ENCODE measurements at regions not wholly inside any gene's neighbourhood (a gene's known extent, or its start where the extent isn't known, plus 50 kb on each side); places are given as distances from the start of the nearest gene placed in this dataset.
"Not testable (repeated sequence)": the region's sequence is repeated elsewhere in the genome, so short reads cannot be mapped to it uniquely, and the experiment has no call there.

DNA sequence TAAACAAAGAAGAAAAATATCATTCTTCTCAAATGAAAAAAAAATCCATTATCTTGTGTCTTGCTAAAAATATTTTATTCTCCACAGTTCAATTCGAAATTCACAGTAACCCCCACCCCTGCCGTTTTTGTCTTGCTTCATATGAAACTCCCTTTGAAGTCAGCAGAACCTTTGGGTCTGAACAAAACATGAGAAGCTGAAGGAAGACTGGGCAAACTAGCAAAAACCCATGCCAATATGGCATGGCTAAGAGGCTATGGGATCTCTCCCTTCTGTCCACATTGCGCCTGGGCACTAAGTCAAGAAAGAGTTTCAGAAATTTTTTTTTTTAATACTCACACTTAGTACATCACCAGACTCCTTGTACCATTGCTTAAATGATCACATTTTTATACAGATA, 136.0 kb upstream of the SMIM31 start:
- Histone ChIP-seq H3K36me3 (ENCODE audit: control insufficient read depth, insufficient read depth, low read length) (no peaks in the 10 kb centered on the region), H3K27ac (ENCODE audit: low read depth, low read length, severe bottlenecking) (no peak overlapping the region), H3K9me3 (ENCODE audit: control insufficient read depth, low read length) (no peaks in the 10 kb centered on the region), H3K4me1 (ENCODE audit: control insufficient read depth, insufficient read depth, low read length, poor library complexity, severe bottlenecking) (no peaks in the 10 kb centered on the region), H3K4me3 (ENCODE audit: extremely low read depth, insufficient read depth, low read length, poor library complexity, severe bottlenecking) (no peak overlapping the region)
- 70 to 100% methylated on average over 1 to 2 of the region's 3 CpGs for WGBS, 2 experiments (ENCODE audit: insufficient coverage in 2 of 2)

DNA sequence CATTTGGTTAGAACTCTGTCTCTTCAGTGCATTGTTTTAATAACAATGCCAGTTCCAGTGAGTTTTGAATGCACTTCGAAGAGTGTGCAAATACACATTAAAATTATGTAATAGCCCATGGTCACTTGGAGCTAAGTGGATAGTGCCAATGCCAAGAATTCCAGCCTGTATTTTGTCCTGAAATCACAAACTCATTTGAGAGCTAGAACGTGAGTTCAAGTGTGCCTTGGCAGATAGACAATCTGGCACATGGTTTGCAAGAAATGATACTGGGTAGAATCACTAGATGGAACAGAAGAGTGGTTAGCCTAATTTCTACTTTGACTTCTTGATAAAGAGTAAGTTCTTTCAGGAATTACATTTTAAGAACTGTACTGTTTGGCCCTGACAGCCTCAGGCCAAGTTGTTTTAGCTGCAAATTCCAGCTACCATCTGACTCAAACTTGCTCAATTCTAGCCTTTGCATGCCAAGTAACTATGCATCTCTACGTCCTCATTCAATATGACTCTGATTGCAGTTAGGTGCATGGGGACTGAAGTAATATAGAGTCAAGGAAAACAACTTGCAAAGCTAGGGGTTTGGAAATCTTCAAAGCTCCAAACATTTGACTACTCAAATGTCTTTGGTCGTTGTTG, 131.9 kb upstream of the SMIM31 start:
- WGBS, 2 experiments (ENCODE audit: insufficient coverage in 2 of 2) = 82 to 89% methylated on average over 1 of the region's 4 CpGs
- Histone ChIP-seq H3K27ac (ENCODE audit: low read depth, low read length, severe bottlenecking) (no peak overlapping the region), H3K4me1 (ENCODE audit: control insufficient read depth, insufficient read depth, low read length, poor library complexity, severe bottlenecking) (no peaks in the 10 kb centered on the region), H3K4me3 (ENCODE audit: extremely low read depth, insufficient read depth, low read length, poor library complexity, severe bottlenecking) (no peak overlapping the region), H3K9me3 (ENCODE audit: control insufficient read depth, low read length) (no peaks in the 10 kb centered on the region), H3K36me3 (ENCODE audit: control insufficient read depth, insufficient read depth, low read length) (no peaks in the 10 kb centered on the region)

DNA sequence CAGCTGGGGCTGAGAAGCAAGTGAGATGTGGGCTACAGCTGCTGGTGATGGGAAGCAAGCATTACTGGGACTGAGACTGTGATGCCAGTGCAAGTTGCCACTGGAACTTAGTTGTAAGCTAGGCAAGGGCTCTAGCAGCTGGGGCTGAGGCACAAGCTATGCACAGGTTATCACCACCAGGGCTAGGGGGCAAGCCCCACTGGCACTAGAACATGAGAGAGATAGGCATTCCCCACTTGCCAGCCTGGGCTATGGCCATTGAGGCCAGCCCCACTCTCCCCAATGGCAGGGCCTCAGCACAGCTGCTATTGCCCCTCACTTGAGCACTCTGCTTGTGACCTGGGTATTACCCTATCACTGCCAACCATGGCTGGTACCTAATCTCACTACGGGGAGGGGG, 130.8 kb upstream of the SMIM31 start:
- 83% methylated on average over 1 of the region's 1 CpG; no CpG with 5 or more reads in 1 of the 2 experiments for WGBS, 2 experiments (ENCODE audit: insufficient coverage in 2 of 2)
- Histone ChIP-seq H3K27ac (ENCODE audit: low read depth, low read length, severe bottlenecking) (no peak overlapping the region), H3K4me1 (ENCODE audit: control insufficient read depth, insufficient read depth, low read length, poor library complexity, severe bottlenecking) (no peaks in the 10 kb centered on the region), H3K4me3 (ENCODE audit: extremely low read depth, insufficient read depth, low read length, poor library complexity, severe bottlenecking) (no peak overlapping the region), H3K36me3 (ENCODE audit: control insufficient read depth, insufficient read depth, low read length) (no peaks in the 10 kb centered on the region), H3K9me3 (ENCODE audit: control insufficient read depth, low read length) (no peaks in the 10 kb centered on the region)

DNA sequence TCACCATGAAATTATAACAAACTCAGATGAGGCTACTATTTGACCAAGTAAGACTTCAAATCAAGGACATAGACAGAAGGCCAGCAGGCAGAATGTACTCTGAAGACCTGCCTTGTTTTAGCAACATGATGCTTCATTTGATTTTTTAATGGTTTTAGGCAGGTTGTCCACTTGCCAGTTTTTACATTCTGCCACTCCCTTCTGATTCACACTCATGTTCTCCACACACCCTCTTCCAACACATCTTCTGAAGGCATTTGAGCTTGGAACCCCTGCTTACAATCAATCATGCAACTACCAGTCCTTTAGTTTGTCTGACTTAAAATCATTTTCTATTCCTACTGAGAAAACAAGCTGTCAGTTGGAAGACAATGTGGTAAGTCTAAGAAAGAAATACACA, 114.9 kb upstream of the SMIM31 start:
- Histone ChIP-seq H3K9me3 (ENCODE audit: control insufficient read depth, low read length) (no peaks in the 10 kb centered on the region), H3K36me3 (ENCODE audit: control insufficient read depth, insufficient read depth, low read length) (no peaks in the 10 kb centered on the region), H3K27ac (ENCODE audit: low read depth, low read length, severe bottlenecking) (no peak overlapping the region), H3K4me1 (ENCODE audit: control insufficient read depth, insufficient read depth, low read length, poor library complexity, severe bottlenecking) (no peaks in the 10 kb centered on the region), H3K4me3 (ENCODE audit: extremely low read depth, insufficient read depth, low read length, poor library complexity, severe bottlenecking) (no peak overlapping the region)

DNA sequence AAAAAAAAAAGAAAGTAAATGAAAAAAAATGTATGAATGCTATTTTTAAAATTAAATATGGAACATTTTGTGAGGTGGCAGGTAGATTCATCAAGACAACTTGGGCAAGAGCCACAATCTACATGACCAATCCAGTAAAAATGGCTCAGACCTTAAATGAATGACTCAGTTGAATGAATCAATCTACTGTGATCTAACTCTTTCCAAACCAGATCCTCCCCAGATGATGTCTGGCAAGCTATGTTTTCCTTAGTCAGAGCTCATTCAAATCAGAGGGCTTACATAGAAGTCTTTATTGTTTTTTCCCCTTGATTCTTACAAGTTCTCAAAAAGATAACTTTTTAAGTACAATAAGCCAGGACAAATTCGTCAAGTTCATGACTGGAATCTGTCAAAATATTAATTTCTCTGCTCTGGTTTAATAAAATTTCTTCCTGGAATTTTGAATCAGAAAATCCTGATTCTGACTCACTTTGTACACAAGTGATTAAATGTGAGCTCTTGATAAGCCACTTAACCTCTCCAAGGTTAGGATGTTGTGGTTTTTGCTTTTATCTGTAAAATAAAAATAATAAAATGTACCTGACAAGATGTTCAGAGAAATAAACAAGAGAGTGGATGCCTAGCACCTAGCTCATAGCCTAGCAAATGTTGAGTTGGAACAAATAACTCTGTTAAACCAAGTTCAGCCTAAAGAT, 105.6 kb upstream of the SMIM31 start:
- Histone ChIP-seq H3K4me3 (ENCODE audit: extremely low read depth, insufficient read depth, low read length, poor library complexity, severe bottlenecking) (no peak overlapping the region), H3K4me1 (ENCODE audit: control insufficient read depth, insufficient read depth, low read length, poor library complexity, severe bottlenecking) (no peaks in the 10 kb centered on the region), H3K9me3 (ENCODE audit: control insufficient read depth, low read length) (no peaks in the 10 kb centered on the region), H3K36me3 (ENCODE audit: control insufficient read depth, insufficient read depth, low read length) (no peaks in the 10 kb centered on the region), H3K27ac (ENCODE audit: low read depth, low read length, severe bottlenecking) (no peak overlapping the region)
- 67% methylated on average over 1 of the region's 1 CpG; no CpG with 5 or more reads in 1 of the 2 experiments for WGBS, 2 experiments (ENCODE audit: insufficient coverage in 2 of 2)

DNA sequence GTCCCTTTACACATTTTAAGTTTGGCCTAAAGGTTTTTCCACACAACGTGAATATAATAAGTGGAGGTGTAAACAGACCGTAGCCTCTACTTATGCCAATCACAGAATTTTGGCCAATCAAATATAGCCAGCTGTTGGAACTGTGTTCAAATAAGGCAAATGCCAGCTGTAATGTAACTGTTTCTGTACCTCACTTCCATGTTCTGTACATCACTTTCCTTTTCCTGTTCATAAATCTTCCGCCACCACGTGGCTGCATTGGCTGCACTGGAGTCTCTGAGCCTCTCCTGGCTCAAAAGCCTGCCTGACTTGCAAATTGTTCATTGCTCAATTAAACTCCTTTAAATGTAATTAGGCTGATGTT, 105.1 kb upstream of the SMIM31 start:
- Histone ChIP-seq H3K4me3 (ENCODE audit: extremely low read depth, insufficient read depth, low read length, poor library complexity, severe bottlenecking) (no peak overlapping the region), H3K4me1 (ENCODE audit: control insufficient read depth, insufficient read depth, low read length, poor library complexity, severe bottlenecking) (no peaks in the 10 kb centered on the region), H3K36me3 (ENCODE audit: control insufficient read depth, insufficient read depth, low read length) (no peaks in the 10 kb centered on the region), H3K27ac (ENCODE audit: low read depth, low read length, severe bottlenecking) (no peak overlapping the region), H3K9me3 (ENCODE audit: control insufficient read depth, low read length) (no peaks in the 10 kb centered on the region)
- WGBS, 2 experiments (ENCODE audit: insufficient coverage in 2 of 2) = 100% methylated on average over 1 to 3 of the region's 4 CpGs

DNA sequence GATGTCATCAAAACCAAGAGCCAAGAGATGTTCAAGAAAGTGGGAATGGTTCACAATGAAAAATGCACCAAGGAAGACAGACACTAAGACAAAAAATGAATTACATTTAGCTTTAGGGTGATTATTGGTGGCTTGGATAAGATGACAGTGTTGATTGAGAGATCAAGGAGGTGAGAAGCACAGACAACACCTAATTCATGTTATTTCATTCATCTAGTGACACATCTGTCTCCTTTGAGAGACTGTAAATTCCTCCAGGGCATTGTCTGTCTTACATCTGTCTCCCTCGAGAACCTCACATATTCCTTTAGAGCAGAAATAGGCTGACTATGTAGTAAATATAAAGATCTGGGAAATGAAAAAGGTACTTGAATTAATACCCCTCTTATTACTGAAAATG, 94.2 kb upstream of the SMIM31 start:
- no peak overlapping the region for H3K4me3 ChIP-seq (ENCODE audit: extremely low read depth, insufficient read depth, low read length, poor library complexity, severe bottlenecking)
- no peaks in the 10 kb centered on the region for H3K36me3 ChIP-seq (ENCODE audit: control insufficient read depth, insufficient read depth, low read length)
- no CpG with 5 or more reads among the region's 1 CpG for WGBS, 2 experiments (ENCODE audit: insufficient coverage in 2 of 2)
- no peaks in the 10 kb centered on the region for H3K4me1 ChIP-seq (ENCODE audit: control insufficient read depth, insufficient read depth, low read length, poor library complexity, severe bottlenecking)
- H3K27ac ChIP-seq (ENCODE audit: low read depth, low read length, severe bottlenecking) = no peak overlapping the region
- no peaks in the 10 kb centered on the region for H3K9me3 ChIP-seq (ENCODE audit: control insufficient read depth, low read length)

DNA sequence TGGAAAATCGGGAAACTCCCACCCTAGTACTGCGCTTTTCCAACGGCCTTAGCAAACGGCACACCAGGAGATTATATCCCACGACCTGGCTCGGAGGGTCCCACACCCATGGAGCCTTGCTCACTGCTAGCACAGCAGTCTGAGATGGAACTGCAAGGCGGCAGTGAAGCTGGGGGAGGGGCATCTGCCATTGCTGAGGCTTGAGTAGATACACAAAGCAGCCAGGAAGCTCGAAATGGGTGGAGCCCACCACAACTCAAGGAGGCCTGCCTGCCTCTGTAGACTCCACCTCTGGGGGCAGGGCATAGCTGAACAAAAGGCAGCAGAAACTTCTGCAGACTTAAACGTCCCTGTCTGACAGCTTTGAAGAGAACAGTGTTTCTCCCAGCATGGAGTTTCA, 77.8 kb upstream of the SMIM31 start:
- H3K27ac ChIP-seq (ENCODE audit: low read depth, low read length, severe bottlenecking); H3K36me3 ChIP-seq (ENCODE audit: control insufficient read depth, insufficient read depth, low read length); H3K4me1 ChIP-seq (ENCODE audit: control insufficient read depth, insufficient read depth, low read length, poor library complexity, severe bottlenecking); H3K9me3 ChIP-seq (ENCODE audit: control insufficient read depth, low read length); H3K4me3 ChIP-seq (ENCODE audit: extremely low read depth, insufficient read depth, low read length, poor library complexity, severe bottlenecking): not testable (repeated sequence)
- 87 to 88% methylated on average over 7 to 8 of the region's 9 CpGs for WGBS, 2 experiments (ENCODE audit: insufficient coverage in 2 of 2)

DNA sequence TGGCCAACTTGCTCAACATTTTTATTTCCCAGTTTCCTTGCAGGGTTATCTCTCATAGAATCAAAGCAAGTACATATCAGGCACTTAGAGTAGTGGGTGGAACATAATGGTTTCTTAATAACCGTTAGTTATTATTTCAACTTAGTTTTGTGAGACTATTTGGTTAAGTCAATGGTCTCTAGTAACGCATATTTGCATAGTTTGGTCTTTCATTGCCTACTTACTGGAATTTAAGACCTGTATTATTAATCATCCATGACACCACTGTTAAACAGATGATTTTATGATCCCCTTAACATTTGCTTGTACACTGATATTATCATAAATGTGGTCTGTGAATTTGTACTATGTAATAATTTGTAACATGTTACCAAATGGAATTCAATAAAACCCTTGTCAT, 70.9 kb upstream of the SMIM31 start:
- Histone ChIP-seq H3K36me3 (ENCODE audit: control insufficient read depth, insufficient read depth, low read length) (no peaks in the 10 kb centered on the region), H3K27ac (ENCODE audit: low read depth, low read length, severe bottlenecking) (no peak overlapping the region), H3K4me1 (ENCODE audit: control insufficient read depth, insufficient read depth, low read length, poor library complexity, severe bottlenecking) (no peaks in the 10 kb centered on the region), H3K9me3 (ENCODE audit: control insufficient read depth, low read length) (no peaks in the 10 kb centered on the region), H3K4me3 (ENCODE audit: extremely low read depth, insufficient read depth, low read length, poor library complexity, severe bottlenecking) (no peak overlapping the region)
- no CpG with 5 or more reads among the region's 2 CpGs for WGBS, 2 experiments (ENCODE audit: insufficient coverage in 2 of 2)

DNA sequence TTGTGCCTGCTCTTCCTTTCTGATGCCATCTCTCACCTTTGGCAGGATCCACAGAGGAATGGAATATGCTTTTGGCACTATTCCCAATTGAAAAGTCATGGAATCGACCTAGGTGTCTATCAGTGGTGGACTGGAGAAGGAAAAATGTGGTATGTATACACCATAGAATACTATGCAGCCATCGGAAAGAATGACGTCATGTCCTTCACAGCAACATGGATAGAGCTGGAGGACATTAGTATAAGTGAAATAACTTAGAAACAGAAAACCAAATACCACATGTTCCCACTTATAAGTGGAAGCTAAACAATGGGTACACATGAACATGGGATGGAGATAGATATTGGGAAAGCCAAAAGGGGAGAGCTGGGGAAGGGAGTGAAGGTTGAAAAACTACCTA, 58.3 kb upstream of the SMIM31 start:
- Histone ChIP-seq H3K4me1 (ENCODE audit: control insufficient read depth, insufficient read depth, low read length, poor library complexity, severe bottlenecking) (no peaks in the 10 kb centered on the region), H3K27ac (ENCODE audit: low read depth, low read length, severe bottlenecking) (no peak overlapping the region), H3K36me3 (ENCODE audit: control insufficient read depth, insufficient read depth, low read length) (no peaks in the 10 kb centered on the region), H3K4me3 (ENCODE audit: extremely low read depth, insufficient read depth, low read length, poor library complexity, severe bottlenecking) (no peak overlapping the region), H3K9me3 (ENCODE audit: control insufficient read depth, low read length) (no peaks in the 10 kb centered on the region)
- WGBS, 2 experiments (ENCODE audit: insufficient coverage in 2 of 2) = 80% methylated on average over 1 of the region's 3 CpGs

DNA sequence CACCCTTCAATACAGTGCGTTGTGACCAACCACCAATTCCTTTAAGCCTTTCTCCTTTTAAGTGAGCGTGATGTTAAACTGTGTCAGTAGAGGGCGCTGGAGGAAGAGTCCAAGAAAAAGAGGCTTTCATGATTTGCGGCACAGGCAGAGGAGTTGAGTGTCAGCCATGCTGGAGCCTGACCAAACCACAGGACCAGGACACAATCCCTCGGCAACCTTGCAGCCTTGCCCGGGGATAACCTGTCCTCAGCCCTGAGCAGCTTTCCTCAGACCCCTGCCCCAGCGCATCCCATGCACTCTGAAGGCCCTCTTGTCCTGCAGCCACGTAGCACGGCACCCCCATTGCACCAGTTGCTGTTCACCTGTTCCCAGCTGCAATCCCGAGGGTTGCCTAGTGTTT, 53.5 kb upstream of the SMIM31 start:
- Histone ChIP-seq H3K36me3 (ENCODE audit: control insufficient read depth, insufficient read depth, low read length) (no peaks in the 10 kb centered on the region), H3K27ac (ENCODE audit: low read depth, low read length, severe bottlenecking) (no peak overlapping the region), H3K9me3 (ENCODE audit: control insufficient read depth, low read length) (no peaks in the 10 kb centered on the region), H3K4me1 (ENCODE audit: control insufficient read depth, insufficient read depth, low read length, poor library complexity, severe bottlenecking) (no peaks in the 10 kb centered on the region), H3K4me3 (ENCODE audit: extremely low read depth, insufficient read depth, low read length, poor library complexity, severe bottlenecking) (no peak overlapping the region)
- WGBS, 2 experiments (ENCODE audit: insufficient coverage in 2 of 2) = 89 to 94% methylated on average over 6 to 7 of the region's 10 CpGs
